ENCODE measurements at regions not wholly inside any gene's neighbourhood (a gene's known extent, or its start where the extent isn't known, plus 50 kb on each side); places are given as distances from the start of the nearest gene placed in this dataset.
A peak's percentile ranks its signal among the peaks of the same experiment; 100 is the strongest.

GRCh38 chr14:58966997-58967396 is 221.5 kb upstream of the DAAM1 start:
- Histone ChIP-seq H3K36me3 (replicated peaks in 1 of 2) (no peaks in the 10 kb centered on the region), H3K4me3 (no peak overlapping the region), H3K27me3 (no peaks in the 10 kb centered on the region), H3K4me1 (replicated peaks in 1 of 2) (peaks cover 7 to 9% of the 10 kb centered on the region in 2 donors), H3K27ac (peak overlapping the region in 2 of 5 donors; percentile 9 to 19), H3K9me3 (replicated peaks in 1 of 3) (no peaks in the 10 kb centered on the region)
- TF ChIP-seq POLR2A (IDR thresholded peaks at IDR 0.05): no peak
- TF ChIP-seq CTCF (IDR thresholded peaks at IDR 0.05): no peak
- intact Hi-C loops (cut with DNase I): no loop called here
- 15 to 36% (median 30%) methylated on average over 4 of the region's 4 CpGs for WGBS, 4 donors
- peak in 5 of 7 donors; percentile 18 to 50 (median 29) for DNase-seq

- intact Hi-C loops (cut with DNase I): no loop called here
- H3K36me3 ChIP-seq (replicated peaks in 1 of 2): no peaks in the 10 kb centered on the region
- no peaks in the 10 kb centered on the region for H3K27me3 ChIP-seq
- DNase-seq: no peak
- TF ChIP-seq CTCF (IDR thresholded peaks at IDR 0.05) (no peak), POLR2A (IDR thresholded peaks at IDR 0.05) (no peak)
- peaks cover 7 to 9% of the 10 kb centered on the region in 2 donors for H3K4me1 ChIP-seq (replicated peaks in 1 of 2)
- H3K9me3 ChIP-seq (replicated peaks in 1 of 3): no peaks in the 10 kb centered on the region
- H3K4me3 ChIP-seq: no peak overlapping the region
- H3K27ac ChIP-seq: peak overlapping the region in 1 of 5 donors; percentile 17
- WGBS, 4 donors: 77 to 83% (median 81%) methylated on average over 10 of the region's 10 CpGs
Observed at GRCh38 chr14:58969951-58970751, 218.3 kb upstream of the DAAM1 start.

- Histone ChIP-seq H3K27ac (no peak overlapping the region), H3K9me3 (replicated peaks in 1 of 3) (no peaks in the 10 kb centered on the region), H3K4me3 (no peak overlapping the region), H3K27me3 (no peaks in the 10 kb centered on the region), H3K4me1 (replicated peaks in 1 of 2) (peaks cover 0 to under 1% of the 10 kb centered on the region in 2 donors), H3K36me3 (replicated peaks in 1 of 2) (no peaks in the 10 kb centered on the region)
- TF ChIP-seq CTCF (IDR thresholded peaks at IDR 0.05) (no peak), POLR2A (IDR thresholded peaks at IDR 0.05) (no peak)
- WGBS, 4 donors: 43 to 58% (median 51%) methylated on average over 7 of the region's 7 CpGs
- no peak for DNase-seq
- intact Hi-C loops (cut with DNase I): no loop called here
Observed at GRCh38 chr14:58972233-58973017, 216.0 kb upstream of the DAAM1 start.

GRCh38 chr14:58977366-58977765 is 211.1 kb upstream of the DAAM1 start:
- no peaks in the 10 kb centered on the region for H3K9me3 ChIP-seq (replicated peaks in 1 of 3)
- WGBS, 4 donors: 72 to 84% (median 82%) methylated on average over 2 of the region's 2 CpGs
- intact Hi-C loops (cut with DNase I): no loop called here

More at GRCh38 chr14:58977366-58977765, 211.1 kb upstream of the DAAM1 start:
- Histone ChIP-seq H3K4me1 (replicated peaks in 1 of 2) (no peaks in the 10 kb centered on the region), H3K36me3 (replicated peaks in 1 of 2) (no peaks in the 10 kb centered on the region), H3K27me3 (no peaks in the 10 kb centered on the region), H3K27ac (no peak overlapping the region), H3K4me3 (no peak overlapping the region)
- TF ChIP-seq POLR2A (IDR thresholded peaks at IDR 0.05) (no peak), CTCF (IDR thresholded peaks at IDR 0.05) (no peak)
- DNase-seq: no peak

Data from adrenal gland (tissue), 9 donors.